ENCODE measurements at regions not wholly inside any gene's neighbourhood (a gene's known extent, or its start where the extent isn't known, plus 50 kb on each side); places are given as distances from the start of the nearest gene placed in this dataset.

DNA sequence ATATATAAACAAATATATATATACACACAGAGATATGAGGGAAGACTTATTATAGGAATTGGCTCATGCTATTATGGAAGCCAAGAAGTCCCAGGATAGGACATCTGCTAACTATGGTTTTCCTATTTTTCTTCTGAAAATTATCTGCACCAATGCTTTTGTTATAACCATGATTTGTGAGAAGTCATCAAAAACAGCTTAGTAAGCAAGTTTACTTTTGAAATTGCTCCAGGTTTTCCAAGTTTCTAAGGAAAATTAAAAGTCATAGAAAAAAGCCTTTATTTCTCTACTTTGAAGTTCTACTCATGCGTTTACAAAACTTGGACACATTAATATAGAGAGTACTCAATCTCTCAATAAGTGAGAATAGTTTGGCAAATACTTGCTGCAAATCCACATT lies 213.1 kb downstream of the TRAM1L1 start:
- DNase-seq (ENCODE audit: low read depth): no peak

DNA sequence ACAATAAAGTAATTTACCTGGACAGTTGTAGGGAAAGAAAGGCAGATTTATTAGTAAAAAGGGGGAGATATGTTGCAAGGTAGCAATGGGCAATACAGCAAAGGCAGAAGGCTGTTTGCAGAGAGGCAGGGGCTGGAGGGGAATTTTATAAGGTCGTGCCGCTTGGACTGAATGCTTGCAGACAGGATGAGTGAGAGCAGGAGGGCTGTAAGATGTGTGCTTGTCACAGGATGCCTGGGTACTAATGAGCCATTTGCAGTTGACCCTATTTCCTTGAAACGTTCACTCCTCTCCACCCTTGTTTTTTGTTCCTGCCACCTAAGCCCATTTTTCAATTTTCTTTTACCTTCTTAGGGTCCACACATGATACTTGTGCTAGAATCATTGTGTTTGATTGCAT lies 214.7 kb downstream of the TRAM1L1 start:
- no peak for DNase-seq (ENCODE audit: low read depth)

DNA sequence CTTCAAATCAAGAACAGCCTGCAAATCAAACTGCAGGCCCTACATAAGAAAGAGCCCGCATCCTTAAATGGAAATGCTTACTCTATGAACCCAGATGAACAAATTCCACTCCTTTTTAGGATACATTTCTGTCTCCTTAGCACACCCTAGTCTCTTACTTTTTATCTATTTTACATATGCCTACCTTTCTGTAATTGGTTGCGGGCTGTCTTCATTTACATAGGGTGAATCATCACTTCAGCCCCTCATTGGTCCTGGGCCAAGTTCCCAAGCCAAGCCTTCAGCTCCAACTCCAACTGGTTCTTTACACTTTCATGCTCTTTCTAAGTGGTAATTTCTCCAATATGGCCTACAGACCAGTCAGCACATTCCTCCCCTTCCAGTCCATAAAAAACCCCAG lies 219.3 kb downstream of the TRAM1L1 start:
- no peak for DNase-seq (ENCODE audit: low read depth)

DNA sequence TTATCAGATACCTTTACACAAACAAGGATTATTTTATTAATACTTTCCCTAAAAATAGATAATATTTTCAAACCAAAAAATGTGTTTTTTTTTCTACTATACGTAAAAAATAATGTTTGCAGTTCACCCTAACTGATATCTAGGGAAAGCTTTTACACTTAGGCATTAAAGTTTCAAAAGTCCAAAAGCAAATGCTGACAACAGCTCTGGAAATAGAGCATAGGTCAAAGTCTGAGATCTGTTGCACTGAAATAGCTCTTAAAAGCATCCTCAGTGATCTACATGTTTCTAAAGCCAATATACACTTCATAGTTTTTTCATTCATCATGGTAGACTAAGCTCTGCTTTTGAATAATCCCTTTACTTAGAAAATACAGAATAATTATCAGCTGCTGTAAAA lies 222.8 kb downstream of the TRAM1L1 start:
- DNase-seq (ENCODE audit: low read depth): no peak

DNA sequence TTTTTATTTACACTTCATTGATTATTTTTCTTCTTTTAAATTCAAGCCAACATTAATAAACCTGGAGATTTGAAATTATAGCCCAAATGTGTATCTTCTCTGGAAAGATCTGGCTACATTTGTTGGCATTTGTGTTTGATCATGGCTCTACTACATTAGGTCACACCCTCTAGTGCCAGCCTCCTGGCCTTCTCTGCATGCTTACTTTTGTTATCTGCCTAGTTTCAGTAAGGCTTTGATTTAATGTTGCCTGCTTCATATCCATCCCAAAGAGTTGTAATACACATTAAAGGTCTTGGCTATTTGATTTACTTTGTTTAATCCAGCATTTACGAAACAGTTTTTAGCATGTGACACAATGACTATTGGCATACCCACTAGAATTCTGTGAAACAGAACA lies 224.5 kb downstream of the TRAM1L1 start:
- DNase-seq (ENCODE audit: low read depth): no peak

DNA sequence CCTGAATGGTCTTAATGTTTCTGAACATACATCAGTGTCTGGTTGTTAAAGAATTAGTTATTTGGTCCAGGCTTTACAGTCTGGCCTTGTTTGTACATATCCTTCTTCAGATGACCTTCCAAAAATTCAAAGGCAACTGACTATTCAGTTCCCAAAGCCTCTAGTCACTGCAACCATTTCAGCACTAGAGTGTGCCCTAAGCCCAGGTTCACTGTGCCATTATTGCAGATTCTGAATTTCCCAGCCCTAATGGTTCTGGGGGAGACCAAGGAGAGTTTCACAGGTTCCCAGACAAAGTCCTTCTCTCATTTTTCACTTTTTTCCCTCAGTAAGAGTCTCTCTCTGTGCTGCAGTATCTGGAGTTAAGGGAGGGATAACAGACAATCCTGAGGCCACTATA lies 235.8 kb downstream of the TRAM1L1 start:
- no peak for DNase-seq (ENCODE audit: low read depth)

DNA sequence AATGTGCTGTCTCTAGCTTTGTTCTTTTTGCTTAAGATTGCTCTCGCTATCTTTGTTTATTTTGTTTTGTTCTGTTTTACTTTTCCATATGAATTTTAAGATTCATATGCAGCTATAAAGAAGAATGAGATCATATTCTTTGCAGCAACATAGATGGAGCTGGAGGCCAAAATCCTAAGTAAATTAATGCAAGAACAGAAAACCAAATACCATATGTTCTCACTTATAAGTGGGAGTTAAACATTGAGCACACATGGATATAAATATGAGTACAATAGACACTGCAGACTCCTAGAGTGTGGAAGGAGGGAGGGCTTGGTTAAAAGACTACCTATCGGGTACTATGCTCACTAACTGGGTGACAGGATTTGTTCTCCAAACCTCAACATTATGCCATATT lies 237.8 kb downstream of the TRAM1L1 start:
- no peak for DNase-seq (ENCODE audit: low read depth)

DNA sequence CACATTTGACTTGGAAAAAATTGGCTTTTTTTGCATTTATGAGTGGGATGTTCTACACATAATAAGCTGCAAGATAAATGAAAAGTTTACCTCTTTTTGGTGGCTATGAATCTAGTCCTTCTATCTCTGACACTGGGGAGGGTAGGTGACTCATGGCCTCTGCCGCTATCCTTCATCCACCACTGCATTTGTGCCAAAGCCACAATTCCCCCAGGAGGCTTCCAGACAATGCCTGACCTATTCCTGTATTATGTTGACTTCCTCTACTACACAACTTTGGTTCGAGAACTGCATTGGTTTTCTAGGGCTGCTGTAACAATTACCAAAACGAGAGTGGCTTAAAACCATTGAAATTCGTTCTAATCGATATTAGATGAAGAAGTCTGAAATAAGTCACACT lies 245.6 kb downstream of the TRAM1L1 start:
- no peak for DNase-seq (ENCODE audit: low read depth)

DNA sequence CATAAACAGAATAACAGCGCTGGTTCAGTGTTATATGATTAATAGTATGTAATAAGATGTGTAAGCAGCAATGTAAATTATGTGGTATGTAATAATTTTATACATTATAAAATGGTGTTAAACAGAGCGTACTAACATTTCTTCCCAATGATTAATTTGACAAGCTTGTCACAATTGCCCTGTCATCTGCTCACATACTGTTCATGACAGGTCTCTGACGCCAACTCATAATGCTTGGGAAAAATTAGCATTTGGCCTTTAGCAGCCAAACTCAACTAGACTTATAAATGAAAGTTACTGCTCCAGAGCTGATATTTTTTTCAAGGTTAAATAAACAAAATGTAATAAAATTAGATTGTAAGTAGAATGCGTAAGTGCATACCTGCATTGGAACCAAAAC lies 246.8 kb downstream of the TRAM1L1 start:
- DNase-seq (ENCODE audit: low read depth): no peak

DNA sequence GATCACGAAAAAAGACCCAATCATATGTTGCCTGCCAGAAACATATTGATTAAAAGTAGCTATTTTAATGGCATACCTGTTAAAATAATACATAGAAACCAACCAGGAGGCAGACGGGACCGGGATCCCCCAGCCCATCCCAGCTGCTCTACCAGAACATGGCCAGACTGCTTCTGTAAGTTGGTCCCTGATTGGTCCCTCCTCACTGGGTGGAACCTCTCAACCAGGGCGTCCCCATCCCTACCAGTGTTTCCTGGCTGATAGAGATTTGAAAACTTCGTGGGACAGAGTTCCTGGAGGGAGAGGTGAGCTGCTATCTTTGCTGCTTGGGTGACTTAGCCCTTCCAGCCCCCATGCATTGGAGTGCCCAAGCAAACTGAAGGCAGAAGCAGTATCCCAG lies 256.2 kb downstream of the TRAM1L1 start:
- no peak for DNase-seq (ENCODE audit: low read depth)

DNA sequence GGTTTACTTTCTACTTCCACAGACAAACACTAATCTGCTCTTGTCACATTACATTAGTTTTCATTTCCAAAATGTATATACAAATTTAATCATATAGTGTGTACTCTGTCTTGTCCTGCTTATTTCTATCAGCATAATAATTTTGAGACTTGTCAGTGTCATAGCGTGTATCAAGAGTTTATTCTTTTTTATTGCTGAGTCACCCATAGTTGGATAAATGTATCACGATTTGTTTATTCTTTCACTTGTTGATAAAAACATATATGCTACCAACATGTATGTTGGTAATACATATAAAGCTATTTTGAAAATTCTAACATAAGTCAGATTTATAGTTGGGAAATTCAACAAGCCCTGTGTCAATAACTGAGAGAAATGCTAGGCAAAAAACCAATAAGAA lies 261.2 kb downstream of the TRAM1L1 start:
- DNase-seq (ENCODE audit: low read depth): no peak

DNA sequence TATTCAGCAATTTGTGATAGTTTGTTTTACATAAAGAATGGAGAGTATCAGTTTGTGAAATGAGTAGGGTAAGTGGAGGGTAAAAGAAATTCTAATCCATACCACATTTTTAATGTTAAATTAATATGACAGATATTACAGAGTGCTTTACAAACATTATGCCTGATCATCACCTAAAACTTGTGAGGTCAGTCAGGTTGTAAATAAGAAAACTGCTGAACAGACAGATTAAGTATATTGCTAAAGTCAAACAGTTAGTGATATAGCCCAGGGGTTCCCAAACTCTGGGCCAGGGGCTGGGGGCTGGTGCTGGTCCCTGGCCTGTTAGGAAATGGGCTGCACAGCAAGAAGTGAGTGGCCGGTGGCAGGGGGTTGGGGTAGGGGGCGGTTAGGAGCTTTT lies 273.6 kb downstream of the TRAM1L1 start:
- DNase-seq (ENCODE audit: low read depth): no peak

DNA sequence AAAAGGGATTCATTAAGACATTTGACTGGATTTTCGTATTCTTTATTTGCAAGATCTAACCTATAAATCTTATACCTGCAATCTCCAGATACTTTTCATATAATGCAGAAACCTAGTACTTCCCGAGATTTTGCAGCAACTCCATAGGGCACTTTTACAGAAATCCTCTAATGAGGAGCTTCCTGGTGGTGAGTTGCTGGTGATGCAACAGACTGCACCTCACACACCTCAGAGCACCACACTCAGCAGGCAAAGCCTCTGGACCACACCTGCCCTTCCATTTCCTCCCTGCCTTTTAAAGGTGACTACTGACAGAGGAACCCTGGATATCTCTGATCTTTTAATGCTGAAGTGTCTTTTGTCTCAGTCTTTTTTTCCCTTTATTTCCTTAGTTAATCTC lies 289.4 kb downstream of the TRAM1L1 start:
- DNase-seq (ENCODE audit: low read depth): no peak

DNA sequence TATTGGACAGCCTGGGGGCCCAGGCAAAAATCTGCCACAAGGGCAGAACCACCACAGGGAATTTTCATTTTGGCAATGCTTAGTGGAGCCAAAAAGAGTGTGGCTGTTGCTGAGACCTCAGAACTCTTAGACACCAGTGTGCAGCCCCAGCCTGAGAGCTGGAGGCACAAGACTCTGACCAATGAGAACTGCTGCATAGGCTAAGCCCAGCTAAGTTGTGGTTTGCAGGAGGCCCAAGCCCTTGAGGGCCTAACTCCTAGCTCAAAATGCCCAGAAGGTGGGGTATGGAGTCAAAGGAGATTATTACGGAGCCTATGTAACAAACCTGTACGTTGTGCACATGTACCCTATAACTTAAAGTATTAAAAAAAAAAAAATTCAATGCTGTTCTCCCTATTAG lies 296.7 kb downstream of the TRAM1L1 start:
- DNase-seq (ENCODE audit: low read depth): no peak

DNA sequence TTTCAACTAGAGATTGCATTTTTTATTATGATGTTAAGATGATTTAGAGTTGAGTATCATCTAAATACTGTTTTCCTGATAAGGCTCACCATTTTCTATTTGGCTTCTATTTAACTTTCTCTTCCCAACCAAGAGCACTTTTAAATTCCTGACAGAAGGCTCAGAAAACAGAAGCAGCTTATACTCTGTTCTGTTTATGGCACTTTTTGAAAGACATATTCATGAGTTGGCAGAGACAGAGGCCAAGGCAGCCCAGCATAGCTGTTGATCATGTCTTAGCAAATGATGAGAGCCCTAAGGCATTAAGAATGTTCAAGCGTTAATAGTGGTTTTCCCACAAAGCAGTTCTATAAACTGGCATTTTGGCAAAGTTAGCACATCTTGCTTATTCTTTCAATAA lies 330.3 kb downstream of the TRAM1L1 start:
- no peak for DNase-seq (ENCODE audit: low read depth)

DNA sequence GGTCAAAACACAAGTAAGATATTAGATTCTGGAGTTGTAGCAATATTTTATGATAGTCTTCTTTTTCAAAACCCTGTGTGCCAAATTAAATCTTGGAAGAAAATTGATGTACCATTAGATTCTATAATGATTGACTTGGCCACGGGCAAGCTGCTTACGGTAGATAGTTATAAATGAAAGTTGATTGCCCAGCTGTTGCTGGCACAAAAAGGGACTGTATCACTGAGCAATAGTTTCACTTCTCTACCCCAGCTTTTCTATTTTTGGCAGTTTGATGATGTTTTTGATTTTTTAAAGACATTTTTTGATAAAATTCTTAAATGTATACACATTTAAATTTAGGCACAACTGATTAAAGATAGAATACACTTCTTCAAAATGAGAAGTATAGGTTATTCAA lies 333.3 kb downstream of the TRAM1L1 start:
- no peak for DNase-seq (ENCODE audit: low read depth)

DNA sequence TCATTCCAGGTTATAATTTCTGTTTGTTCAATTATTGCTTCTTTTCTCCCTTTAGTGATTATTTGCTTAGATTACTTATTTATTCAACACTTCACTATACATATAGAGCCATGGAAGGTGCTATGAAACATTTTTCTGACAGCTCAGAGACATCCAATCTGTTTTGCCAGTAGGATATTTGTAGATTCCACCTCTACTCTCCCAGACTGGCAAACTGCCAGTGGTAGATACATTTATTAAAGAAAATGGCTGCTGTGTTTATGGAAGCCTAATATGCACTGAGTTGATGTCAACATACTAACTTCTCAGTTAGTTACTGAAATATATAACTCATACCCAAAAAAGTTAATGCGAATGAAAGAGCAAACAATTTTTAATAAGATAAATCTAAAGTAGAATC lies 348.6 kb downstream of the TRAM1L1 start:
- no peak for DNase-seq (ENCODE audit: low read depth)

DNA sequence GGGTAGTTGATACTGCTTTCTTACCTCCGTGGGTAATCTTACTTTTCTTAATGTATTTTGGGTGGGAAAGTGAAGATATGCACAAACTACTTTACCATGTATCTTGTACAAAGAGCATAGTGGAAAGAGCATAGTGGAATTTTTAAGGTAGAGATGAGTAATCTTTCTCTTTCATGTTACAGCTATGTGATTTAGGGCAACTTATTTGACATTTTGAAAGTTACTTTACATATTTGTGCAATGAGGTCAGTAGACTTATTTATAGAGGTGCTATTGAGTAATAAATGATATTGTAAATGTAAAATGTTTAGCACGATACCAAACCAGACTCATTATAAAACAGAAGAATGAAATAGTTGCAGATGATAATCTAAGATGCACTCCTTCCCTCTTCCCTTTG lies 351.2 kb downstream of the TRAM1L1 start:
- no peak for DNase-seq (ENCODE audit: low read depth)

DNA sequence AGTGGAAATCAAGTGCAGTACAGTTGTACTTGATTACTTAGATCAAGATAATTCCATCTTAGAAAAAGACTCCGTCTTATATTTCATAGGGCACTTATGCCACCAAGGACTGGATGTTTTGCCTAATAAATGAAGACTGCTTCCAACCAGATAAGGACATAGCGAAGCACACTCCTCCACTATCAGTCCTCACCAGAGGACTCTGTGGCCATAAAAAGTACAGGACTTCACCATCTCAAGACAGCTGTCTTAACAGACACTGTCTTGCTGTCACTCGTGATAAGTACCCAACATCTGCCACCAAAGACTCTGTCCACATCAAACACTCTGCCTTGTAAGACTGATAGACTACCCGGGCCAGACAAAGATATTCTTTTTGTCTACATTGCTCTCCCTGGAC lies 352.0 kb downstream of the TRAM1L1 start:
- DNase-seq (ENCODE audit: low read depth): no peak

DNA sequence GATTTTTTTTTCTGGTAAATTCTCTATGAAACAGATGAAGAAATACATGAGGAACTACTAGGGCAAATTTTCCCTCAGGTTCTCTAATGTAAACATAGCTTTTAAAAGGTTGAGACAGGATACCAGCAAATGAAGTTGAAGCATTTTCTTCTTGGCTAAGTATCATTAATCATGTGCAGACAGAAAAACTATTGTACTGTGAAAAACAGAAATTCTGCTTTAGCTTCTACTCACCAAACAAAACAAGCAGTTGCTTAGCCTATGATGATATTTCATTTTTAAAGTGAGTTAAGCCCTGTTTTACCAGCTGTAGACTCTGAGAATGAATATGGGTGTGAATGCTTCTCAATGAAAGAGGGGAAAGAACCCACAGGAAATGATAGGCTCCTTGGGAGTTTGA lies 358.9 kb downstream of the TRAM1L1 start:
- DNase-seq (ENCODE audit: low read depth): no peak

DNA sequence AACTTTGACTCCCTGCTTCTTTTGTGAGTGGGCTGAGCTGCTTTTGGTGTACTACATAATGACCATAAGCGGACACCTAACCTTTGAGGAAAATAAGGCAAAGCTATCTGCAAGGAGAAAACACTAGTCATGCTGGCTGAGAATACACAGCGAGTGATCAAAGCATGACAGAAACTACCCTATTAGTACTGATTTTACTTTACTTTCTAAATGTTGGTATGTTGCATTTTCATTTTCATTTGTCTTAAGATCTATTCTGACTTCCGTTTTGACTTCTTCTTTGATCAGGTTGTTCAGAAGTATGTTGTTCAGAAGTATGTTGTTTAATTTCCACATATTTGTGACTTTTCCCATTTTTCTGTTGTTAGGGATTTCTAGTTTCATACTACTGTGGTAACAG lies 361.1 kb downstream of the TRAM1L1 start:
- no peak for DNase-seq (ENCODE audit: low read depth)

DNA sequence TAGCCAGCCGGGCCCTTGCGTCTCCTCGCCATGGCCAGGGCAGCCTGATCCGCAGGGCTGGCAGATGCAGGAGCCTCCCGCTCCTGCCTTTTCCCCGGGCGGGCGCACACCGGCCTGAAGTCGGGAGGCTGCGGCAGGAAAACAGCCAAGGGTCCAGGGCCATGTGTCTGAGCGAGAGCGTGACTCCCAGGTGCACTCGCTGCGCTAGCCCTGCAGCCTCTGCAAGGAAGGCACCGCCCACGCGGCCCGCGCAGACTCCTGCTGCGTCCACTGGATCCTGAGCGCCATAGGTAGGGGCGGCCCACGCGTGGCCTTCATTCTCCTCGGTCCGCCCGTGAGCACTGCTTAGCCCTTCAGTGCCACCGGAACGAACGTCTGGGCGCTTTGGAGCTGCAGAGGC lies 379.9 kb downstream of the TRAM1L1 start:
- no peak for DNase-seq (ENCODE audit: low read depth)

DNA sequence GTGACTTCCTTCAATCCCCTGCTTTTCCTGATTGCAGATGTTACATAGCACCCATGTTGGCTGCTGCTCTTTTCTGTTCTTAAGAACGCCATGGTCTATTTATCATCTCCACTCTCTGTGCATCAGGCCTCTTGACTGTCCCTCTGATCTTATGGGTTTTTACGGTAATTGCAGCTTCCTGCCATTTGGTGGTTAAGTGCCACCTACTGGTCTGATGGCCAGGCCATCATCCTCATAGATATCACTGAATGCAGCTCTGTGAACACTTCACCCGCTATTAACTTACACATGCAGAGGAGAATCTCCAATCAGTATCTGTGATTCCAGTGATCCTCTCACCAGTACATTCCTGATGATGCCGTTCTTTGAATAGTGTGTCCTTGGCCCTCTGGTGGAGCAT lies 382.4 kb downstream of the TRAM1L1 start:
- DNase-seq (ENCODE audit: low read depth): no peak

DNA sequence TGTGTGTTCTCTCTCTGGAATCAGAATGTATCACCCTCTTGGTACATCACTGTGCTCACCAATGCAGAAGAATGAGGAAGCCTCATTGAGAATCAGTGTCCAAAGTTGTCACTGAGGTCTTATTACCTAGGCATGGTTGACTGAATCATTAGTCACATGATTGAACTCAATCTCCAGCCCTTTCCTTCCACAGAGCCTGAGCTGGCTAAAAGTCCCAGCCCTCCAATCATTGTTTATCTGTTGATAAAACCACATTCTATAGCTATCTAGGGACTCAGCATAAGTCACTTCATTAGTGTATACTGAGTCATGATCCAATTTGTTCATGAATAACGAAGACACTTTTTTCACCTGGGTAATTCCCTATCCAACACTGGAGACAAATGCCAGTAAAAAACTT lies 396.8 kb downstream of the TRAM1L1 start:
- no peak for DNase-seq (ENCODE audit: low read depth)

DNA sequence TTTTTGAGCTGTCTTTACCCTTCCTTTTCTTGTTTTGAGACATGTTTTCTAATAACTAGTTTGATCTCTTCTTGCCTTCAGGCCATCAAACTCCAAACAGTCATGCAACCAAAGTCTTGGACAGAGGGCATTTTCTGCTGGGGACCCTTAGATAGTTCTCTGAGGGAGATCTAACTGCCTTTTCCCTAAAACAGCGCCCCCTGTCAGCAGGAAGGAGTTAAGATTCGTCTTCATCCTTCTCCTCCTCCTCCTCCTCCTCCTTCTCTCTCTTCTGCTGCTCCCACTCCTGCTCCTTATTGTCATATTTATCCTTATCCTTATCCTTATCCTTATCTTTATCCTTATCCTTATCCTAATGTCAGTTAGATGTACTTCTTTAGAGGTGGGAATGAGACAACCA lies 417.2 kb downstream of the TRAM1L1 start:
- no peak for DNase-seq (ENCODE audit: low read depth)

DNA sequence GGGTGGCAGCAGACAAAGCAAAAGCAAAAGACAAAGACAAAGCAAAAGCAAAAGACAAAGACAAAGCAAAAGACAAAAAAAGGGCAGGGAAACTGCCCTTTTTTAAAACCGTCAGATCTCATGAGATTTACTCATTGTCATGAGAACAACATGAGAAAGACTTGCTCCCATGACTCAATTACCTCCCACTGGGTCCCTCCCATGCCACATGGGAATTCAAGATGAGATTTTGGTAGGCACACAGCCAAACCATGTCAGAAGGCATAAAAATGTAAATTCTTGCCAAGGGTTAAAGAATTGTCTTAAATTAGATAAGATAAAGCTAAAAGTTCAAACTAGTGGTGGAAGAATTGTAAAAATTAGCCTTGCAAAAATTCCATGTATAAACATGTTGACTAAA lies 419.7 kb downstream of the TRAM1L1 start:
- DNase-seq (ENCODE audit: low read depth): no peak
